Neural progenitor cell (in vitro differentiated cells): ENCODE measurements at regions not wholly inside any gene's neighbourhood (a gene's known extent, or its start where the extent isn't known, plus 50 kb on each side); places are given as distances from the start of the nearest gene placed in this dataset.

Experiments used
- DNase-seq: peaks from one replicate; pipeline ENCODE4 v3.0.0-alpha.2; 2016; ENCODE audit warnings: low spot score
- H2AFZ ChIP-seq: fragments of 200-600 bp; sonication (generic); replicated peaks from 2 replicates; pipeline ENCODE4 v1.6.1; 2016; ENCODE audit warnings: antibody characterized with exemption
- H3F3A ChIP-seq: fragments of 200-600 bp; sonication (generic); 2 replicates; pipeline ENCODE4 v1.6.1; 2016; ENCODE audit warnings: antibody characterized with exemption, low read depth
- H3K27ac ChIP-seq: fragments of 200-600 bp; sonication (generic); 2 replicates; pipeline ENCODE4 v1.5.1; 2016; ENCODE audit warnings: mild to moderate bottlenecking
- H3K27me3 ChIP-seq: fragments of 200-600 bp; sonication (generic); 2 replicates; pipeline ENCODE4 v1.6.1; 2016; ENCODE audit warnings: mild to moderate bottlenecking, moderate library complexity
- H3K36me3 ChIP-seq: fragments of 200-600 bp; sonication (generic); 2 replicates; pipeline ENCODE4 v1.5.1; 2016
- H3K4me1 ChIP-seq: fragments of 200-600 bp; sonication (generic); 2 replicates; pipeline ENCODE4 v1.6.1; 2016; ENCODE audit warnings: mixed run types
- H3K4me2 ChIP-seq: fragments of 200-600 bp; sonication (generic); 2 replicates; pipeline ENCODE4 v1.6.1; 2016
- H3K4me3 ChIP-seq: fragments of 200-600 bp; sonication (generic); 2 replicates; pipeline ENCODE4 v1.5.1; 2016
- H3K79me2 ChIP-seq: fragments of 200-600 bp; sonication (generic); 2 replicates; pipeline ENCODE4 v1.6.1; 2016; ENCODE audit warnings: low read depth
- H3K9ac ChIP-seq: fragments of 200-600 bp; sonication (generic); 2 replicates; pipeline ENCODE4 v1.6.1; 2016
- H3K9me3 ChIP-seq: fragments of 200-600 bp; sonication (generic); 2 replicates; pipeline ENCODE4 v1.5.1; 2016; ENCODE audit warnings: low read depth
- H4K20me1 ChIP-seq: fragments of 200-600 bp; sonication (generic); 2 replicates; pipeline ENCODE4 v1.6.1; 2016; ENCODE audit warnings: low read depth
- H3K27ac Mint-ChIP-seq: 3 replicates; pipeline ENCODE4 v1.8.0; 2021; ENCODE audit warnings: mixed read lengths
- H3K27me3 Mint-ChIP-seq: 2 replicates; pipeline ENCODE4 v1.8.0; 2022; ENCODE audit warnings: low read depth, mild to moderate bottlenecking, inconsistent platforms, moderate library complexity, mixed read lengths; ENCODE audit not compliant: insufficient read depth
- H3K36me3 Mint-ChIP-seq: 3 replicates; pipeline ENCODE4 v1.8.0; 2021; ENCODE audit warnings: mixed read lengths
- H3K4me1 Mint-ChIP-seq: 3 replicates; pipeline ENCODE4 v1.8.0; 2021; ENCODE audit warnings: mixed read lengths
- H3K4me3 Mint-ChIP-seq: 3 replicates; pipeline ENCODE4 v1.8.0; 2021; ENCODE audit warnings: mild to moderate bottlenecking, moderate library complexity, mixed read lengths
- H3K9me3 Mint-ChIP-seq: 3 replicates; pipeline ENCODE4 v1.8.0; 2020; ENCODE audit warnings: mixed read lengths
- CTCF ChIP-seq: fragments of 200-600 bp; sonication (generic); IDR thresholded peaks from 2 replicates; pipeline ENCODE4 v1.5.1; 2017; ENCODE audit warnings: antibody characterized with exemption, mild to moderate bottlenecking
- EZH2 ChIP-seq: fragments of 200-600 bp; sonication (generic); IDR thresholded peaks from 2 replicates; pipeline ENCODE4 v1.6.1; 2017; ENCODE audit warnings: antibody characterized with exemption, mild to moderate bottlenecking, moderate library complexity
- EZH2phosphoT487 ChIP-seq: fragments of 200-600 bp; sonication (generic); IDR thresholded peaks from 2 replicates; pipeline ENCODE4 v1.6.1; 2017; ENCODE audit warnings: antibody characterized with exemption

GRCh38 chr4:179521952-179522351, 2079.7 kb upstream of the AGA start:
- H3K4me3 Mint-ChIP-seq: no peak overlapping the region
- no peaks in the 10 kb centered on the region for H3K79me2 ChIP-seq
- H3K36me3 Mint-ChIP-seq: no peaks in the 10 kb centered on the region
- no peaks in the 10 kb centered on the region for H3K4me1 Mint-ChIP-seq
- DNase-seq: no peak
- no peak overlapping the region for H3K4me3 ChIP-seq
- no peaks in the 10 kb centered on the region for H3K36me3 ChIP-seq
- peaks cover 2% of the 10 kb centered on the region for H3K27me3 Mint-ChIP-seq
- H3K4me2 ChIP-seq: no peak overlapping the region
- no peak overlapping the region for H3K27ac Mint-ChIP-seq
- H3K27me3 ChIP-seq: no peaks in the 10 kb centered on the region
- TF ChIP-seq CTCF (no peak), EZH2phosphoT487 (no peak), EZH2 (no peak)
- no peak overlapping the region for H3K27ac ChIP-seq
- H4K20me1 ChIP-seq: no peaks in the 10 kb centered on the region
- H3K9ac ChIP-seq: no peak overlapping the region
- H3K4me1 ChIP-seq: no peaks in the 10 kb centered on the region
- no peaks in the 10 kb centered on the region for H3F3A ChIP-seq
- no peak overlapping the region for H2AFZ ChIP-seq
- no peaks in the 10 kb centered on the region for H3K9me3 ChIP-seq
- peaks cover 2% of the 10 kb centered on the region for H3K9me3 Mint-ChIP-seq

GRCh38 chr4:179530958-179531357, 2088.7 kb upstream of the AGA start:
- Histone ChIP-seq H3K27me3 (no peaks in the 10 kb centered on the region), H3K79me2 (no peaks in the 10 kb centered on the region), H3K9ac (no peak overlapping the region), H3K4me3 (no peak overlapping the region), H3K4me1 (no peaks in the 10 kb centered on the region), H3F3A (no peaks in the 10 kb centered on the region), H4K20me1 (no peaks in the 10 kb centered on the region), H3K36me3 (no peaks in the 10 kb centered on the region), H2AFZ (no peak overlapping the region), H3K9me3 (no peaks in the 10 kb centered on the region), H3K27ac (no peak overlapping the region), H3K4me2 (no peak overlapping the region)
- TF ChIP-seq CTCF (no peak), EZH2phosphoT487 (no peak), EZH2 (no peak)
- Mint-ChIP-seq H3K9me3 (no peaks in the 10 kb centered on the region), H3K4me3 (no peak overlapping the region), H3K27me3 (no peaks in the 10 kb centered on the region), H3K4me1 (no peaks in the 10 kb centered on the region), H3K27ac (no peak overlapping the region), H3K36me3 (no peaks in the 10 kb centered on the region)
- DNase-seq: no peak

- no peaks in the 10 kb centered on the region for H3K9me3 Mint-ChIP-seq
- no peaks in the 10 kb centered on the region for H3K36me3 Mint-ChIP-seq
- H3K4me3 Mint-ChIP-seq: no peak overlapping the region
- no peaks in the 10 kb centered on the region for H3K79me2 ChIP-seq
- H3K4me2 ChIP-seq: no peak overlapping the region
- H3K36me3 ChIP-seq: no peaks in the 10 kb centered on the region
- H3F3A ChIP-seq: no peaks in the 10 kb centered on the region
- no peak overlapping the region for H3K27ac ChIP-seq
- TF ChIP-seq EZH2 (no peak), CTCF (no peak), EZH2phosphoT487 (no peak)
- H4K20me1 ChIP-seq: no peaks in the 10 kb centered on the region
- H3K9me3 ChIP-seq: no peaks in the 10 kb centered on the region
- DNase-seq: no peak
- no peaks in the 10 kb centered on the region for H3K4me1 ChIP-seq
- H3K4me3 ChIP-seq: no peak overlapping the region
- H3K27me3 Mint-ChIP-seq: peaks cover 3% of the 10 kb centered on the region
- no peak overlapping the region for H3K27ac Mint-ChIP-seq
- H3K4me1 Mint-ChIP-seq: no peaks in the 10 kb centered on the region
- H2AFZ ChIP-seq: no peak overlapping the region
- H3K27me3 ChIP-seq: no peaks in the 10 kb centered on the region
- no peak overlapping the region for H3K9ac ChIP-seq
Measured at GRCh38 chr4:179536694-179537093, 2094.5 kb upstream of the AGA start.

- no peak for DNase-seq
- H3K36me3 Mint-ChIP-seq: no peaks in the 10 kb centered on the region
- no peak for TF ChIP-seq EZH2phosphoT487
- no peak for TF ChIP-seq CTCF
- no peak for TF ChIP-seq EZH2
- Histone ChIP-seq H3K9me3 (no peaks in the 10 kb centered on the region), H3K4me3 (no peak overlapping the region), H3K27me3 (no peaks in the 10 kb centered on the region), H2AFZ (no peak overlapping the region), H3F3A (no peaks in the 10 kb centered on the region), H3K4me1 (no peaks in the 10 kb centered on the region), H3K4me2 (no peak overlapping the region), H3K79me2 (no peaks in the 10 kb centered on the region), H4K20me1 (no peaks in the 10 kb centered on the region), H3K36me3 (no peaks in the 10 kb centered on the region), H3K9ac (no peak overlapping the region), H3K27ac (no peak overlapping the region)
- peaks cover 3% of the 10 kb centered on the region for H3K27me3 Mint-ChIP-seq
- H3K27ac Mint-ChIP-seq: no peak overlapping the region
- H3K4me1 Mint-ChIP-seq: no peaks in the 10 kb centered on the region
- H3K4me3 Mint-ChIP-seq: no peak overlapping the region
- no peaks in the 10 kb centered on the region for H3K9me3 Mint-ChIP-seq
Measured at GRCh38 chr4:179539641-179540040, 2097.4 kb upstream of the AGA start.
